Endodermal cell (in vitro differentiated cells): ENCODE measurements at regions not wholly inside any gene's neighbourhood (a gene's known extent, or its start where the extent isn't known, plus 50 kb on each side); places are given as distances from the start of the nearest gene placed in this dataset.

Experiments used
- DNase-seq: peaks from one replicate; pipeline ENCODE4 v3.0.0-alpha.2; 2017
- H3K27ac ChIP-seq: 2 replicates; pipeline ENCODE4 v1.5.1; 2013; ENCODE audit warnings: mild to moderate bottlenecking, low read depth, low read length, moderate library complexity
- H3K27me3 ChIP-seq: 2 replicates; pipeline ENCODE4 v1.6.1; 2013; ENCODE audit warnings: mild to moderate bottlenecking, low read length, moderate library complexity; ENCODE audit not compliant: insufficient read depth, control insufficient read depth, poor library complexity, severe bottlenecking
- H3K36me3 ChIP-seq: 2 replicates; pipeline ENCODE4 v1.7.0; 2013; ENCODE audit warnings: mild to moderate bottlenecking, low read length, moderate library complexity; ENCODE audit not compliant: control insufficient read depth, insufficient read depth
- H3K4me1 ChIP-seq: one replicate; pipeline ENCODE4 v1.7.0; 2013; ENCODE audit warnings: low read length; ENCODE audit not compliant: control insufficient read depth, insufficient read depth
- H3K4me3 ChIP-seq: 2 replicates; pipeline ENCODE4 v1.5.1; 2013; ENCODE audit warnings: mild to moderate bottlenecking, low read length, moderate library complexity
- H3K9ac ChIP-seq: 2 replicates; pipeline ENCODE4 v1.6.1; 2013; ENCODE audit warnings: mild to moderate bottlenecking, low read length, moderate library complexity; ENCODE audit not compliant: poor library complexity, severe bottlenecking; ENCODE audit errors: extremely low read depth
- H3K9me3 ChIP-seq: 2 replicates; pipeline ENCODE4 v1.6.1; 2013; ENCODE audit warnings: mild to moderate bottlenecking, low read length, moderate library complexity; ENCODE audit not compliant: control insufficient read depth
- H3K27ac Mint-ChIP-seq: 2 replicates; pipeline ENCODE4 v1.8.0; 2020; ENCODE audit warnings: mixed read lengths
- H3K27me3 Mint-ChIP-seq: 2 replicates; pipeline ENCODE4 v1.8.0; 2021; ENCODE audit warnings: mild to moderate bottlenecking, mixed read lengths; ENCODE audit not compliant: insufficient read depth
- H3K36me3 Mint-ChIP-seq: 2 replicates; pipeline ENCODE4 v1.8.0; 2020; ENCODE audit warnings: low read depth, mixed read lengths
- H3K4me1 Mint-ChIP-seq: 2 replicates; pipeline ENCODE4 v1.8.0; 2020; ENCODE audit warnings: mixed read lengths
- H3K4me3 Mint-ChIP-seq: 2 replicates; pipeline ENCODE4 v1.8.0; 2020; ENCODE audit warnings: mild to moderate bottlenecking, moderate library complexity, mixed read lengths
- H3K9me3 Mint-ChIP-seq: 2 replicates; pipeline ENCODE4 v1.8.0; 2020; ENCODE audit warnings: mild to moderate bottlenecking, mixed read lengths
- CTCF ChIP-seq: fragments of 200-600 bp; sonication (generic); conservative IDR thresholded peaks from 2 replicates; pipeline ENCODE4 v1.5.0; 2021; ENCODE audit warnings: antibody characterized with exemption, mild to moderate bottlenecking
- whole genome bisulfite sequencing, 2 experiments: methylation state at CpG; one replicate each; pipeline versions ENCODE4 v1.1.5 to v1.1.7; 2013; ENCODE audit warnings: missing lambda C conversion rate in 2 of 2, mixed read lengths in 1 of 2; ENCODE audit not compliant: insufficient coverage in 1 of 2, insufficient read length in 1 of 2; 5-methylcytosine and 5-hydroxymethylcytosine counted together

GRCh38 chr20:39660965-39661364 is 698.8 kb downstream of the DHX35 start:
- no peak for DNase-seq
- Histone ChIP-seq H3K9ac (no peak overlapping the region), H3K36me3 (no peaks in the 10 kb centered on the region), H3K27ac (no peak overlapping the region), H3K4me1 (no peaks in the 10 kb centered on the region), H3K4me3 (no peak overlapping the region), H3K27me3 (no peaks in the 10 kb centered on the region), H3K9me3 (no peaks in the 10 kb centered on the region)
- Mint-ChIP-seq H3K4me3 (no peak overlapping the region), H3K36me3 (no peaks in the 10 kb centered on the region), H3K4me1 (no peaks in the 10 kb centered on the region), H3K9me3 (no peaks in the 10 kb centered on the region), H3K27me3 (peaks cover 3% of the 10 kb centered on the region), H3K27ac (no peak overlapping the region)
- no peak for TF ChIP-seq CTCF
- 91 to 100% methylated on average over 2 of the region's 2 CpGs for WGBS, 2 experiments

- Mint-ChIP-seq H3K36me3 (no peaks in the 10 kb centered on the region), H3K4me1 (no peaks in the 10 kb centered on the region), H3K9me3 (no peaks in the 10 kb centered on the region), H3K27ac (no peak overlapping the region), H3K4me3 (no peak overlapping the region), H3K27me3 (peaks cover 3% of the 10 kb centered on the region)
- Histone ChIP-seq H3K27ac (no peak overlapping the region), H3K27me3 (no peaks in the 10 kb centered on the region), H3K4me3 (no peak overlapping the region), H3K4me1 (no peaks in the 10 kb centered on the region), H3K9me3 (no peaks in the 10 kb centered on the region), H3K36me3 (no peaks in the 10 kb centered on the region), H3K9ac (no peak overlapping the region)
- 92 to 100% methylated on average over 1 of the region's 1 CpG for WGBS, 2 experiments
- no peak for TF ChIP-seq CTCF
- no peak for DNase-seq
These were observed 698.1 kb downstream of the DHX35 start for GRCh38 chr20:39660226-39660625.

GRCh38 chr20:39658662-39659409 is 696.7 kb downstream of the DHX35 start:
- H3K9me3 ChIP-seq: no peaks in the 10 kb centered on the region
- H3K27ac ChIP-seq: no peak overlapping the region
- no peaks in the 10 kb centered on the region for H3K4me1 ChIP-seq
- Mint-ChIP-seq H3K4me1 (no peaks in the 10 kb centered on the region), H3K36me3 (no peaks in the 10 kb centered on the region), H3K27me3 (peaks cover 2% of the 10 kb centered on the region), H3K9me3 (no peaks in the 10 kb centered on the region), H3K27ac (no peak overlapping the region), H3K4me3 (no peak overlapping the region)
- H3K9ac ChIP-seq: no peak overlapping the region
- H3K36me3 ChIP-seq: no peaks in the 10 kb centered on the region
- TF ChIP-seq CTCF: peak; percentile 40
- no peak overlapping the region for H3K4me3 ChIP-seq
- no peak for DNase-seq
- no peaks in the 10 kb centered on the region for H3K27me3 ChIP-seq
- WGBS, 2 experiments: 81 to 92% methylated on average over 5 to 8 of the region's 9 CpGs
